Muscle layer of duodenum (tissue), 2 donors: ENCODE measurements at regions not wholly inside any gene's neighbourhood (a gene's known extent, or its start where the extent isn't known, plus 50 kb on each side); places are given as distances from the start of the nearest gene placed in this dataset.

Experiments used
- H3K27ac ChIP-seq: one replicate; pipeline ENCODE4 v1.7.0; 2013; ENCODE audit warnings: mild to moderate bottlenecking, low read length
- H3K27me3 ChIP-seq: one replicate; pipeline ENCODE4 v1.7.0; 2013; ENCODE audit warnings: low read depth, mild to moderate bottlenecking, control low read depth, low read length
- H3K36me3 ChIP-seq, 2 donors: one replicate each; pipeline ENCODE4 v1.7.0; 2013; ENCODE audit warnings: low read length in 2 of 2, control low read depth in 1 of 2, mild to moderate bottlenecking in 1 of 2; ENCODE audit not compliant: insufficient read depth in 2 of 2, control insufficient read depth in 1 of 2
- H3K4me1 ChIP-seq, 2 donors: one replicate each; pipeline ENCODE4 v1.7.0; 2013; ENCODE audit warnings: low read length in 2 of 2, mild to moderate bottlenecking in 2 of 2, control low read depth in 1 of 2, moderate library complexity in 1 of 2; ENCODE audit not compliant: insufficient read depth in 2 of 2, control insufficient read depth in 1 of 2
- H3K4me3 ChIP-seq, 2 donors: one replicate each; pipeline ENCODE4 v1.7.0; 2013; ENCODE audit warnings: low read length in 2 of 2, low read depth in 1 of 2, mild to moderate bottlenecking in 1 of 2
- H3K9me3 ChIP-seq, 2 donors: one replicate each; pipeline ENCODE4 v1.7.0; 2013; ENCODE audit warnings: low read length in 2 of 2, control low read depth in 1 of 2, mild to moderate bottlenecking in 1 of 2; ENCODE audit not compliant: control insufficient read depth in 1 of 2
- donor health status: healthy.

DNA sequence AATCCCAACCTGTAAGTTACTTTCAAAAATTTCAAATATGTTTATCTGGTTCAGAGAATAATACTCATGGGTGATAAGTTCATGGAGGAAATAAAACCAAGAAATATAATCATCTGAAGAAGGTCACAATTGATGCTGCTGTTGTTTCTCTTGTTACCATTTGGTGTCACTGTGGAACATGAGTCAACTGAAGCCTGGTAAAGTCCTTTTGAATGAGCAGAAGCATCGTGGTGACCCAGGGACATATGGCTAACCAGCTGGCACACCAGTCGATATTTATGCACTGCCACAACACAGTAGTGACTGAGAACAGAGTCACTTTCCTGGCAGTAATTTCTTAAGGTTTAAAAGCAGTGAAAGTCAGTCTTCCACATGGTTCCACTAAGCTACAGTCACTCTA lies 612.9 kb upstream of the TLE4 start:
- Histone ChIP-seq H3K9me3 (peaks cover 3 to 18% of the 10 kb centered on the region in 2 donors), H3K36me3 (no peaks in the 10 kb centered on the region), H3K27me3 (no peaks in the 10 kb centered on the region), H3K27ac (no peak overlapping the region), H3K4me3 (no peak overlapping the region), H3K4me1 (no peaks in the 10 kb centered on the region)

DNA sequence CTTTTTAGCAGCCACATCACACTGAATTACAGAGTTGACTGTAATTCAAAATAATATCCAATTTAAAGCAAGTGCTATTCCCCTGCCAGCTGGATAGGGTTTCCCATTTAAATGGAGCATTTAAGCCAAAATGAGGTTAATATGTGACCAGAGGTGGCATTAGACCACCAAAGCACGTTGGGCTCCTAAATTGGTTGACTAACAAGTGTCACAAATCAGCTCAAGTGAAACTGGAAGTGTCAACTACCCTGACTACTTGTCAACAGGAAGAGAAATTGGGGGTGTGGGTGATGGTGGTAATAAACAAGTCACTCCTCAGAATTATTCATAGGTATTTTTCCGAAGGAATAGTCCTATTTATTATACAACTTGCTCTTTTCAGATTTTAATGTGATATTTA lies 609.6 kb upstream of the TLE4 start:
- H3K4me1 ChIP-seq: no peaks in the 10 kb centered on the region
- no peak overlapping the region for H3K27ac ChIP-seq
- H3K27me3 ChIP-seq: no peaks in the 10 kb centered on the region
- peaks cover 0 to 18% of the 10 kb centered on the region in 2 donors for H3K9me3 ChIP-seq
- H3K36me3 ChIP-seq: no peaks in the 10 kb centered on the region
- no peak overlapping the region for H3K4me3 ChIP-seq

DNA sequence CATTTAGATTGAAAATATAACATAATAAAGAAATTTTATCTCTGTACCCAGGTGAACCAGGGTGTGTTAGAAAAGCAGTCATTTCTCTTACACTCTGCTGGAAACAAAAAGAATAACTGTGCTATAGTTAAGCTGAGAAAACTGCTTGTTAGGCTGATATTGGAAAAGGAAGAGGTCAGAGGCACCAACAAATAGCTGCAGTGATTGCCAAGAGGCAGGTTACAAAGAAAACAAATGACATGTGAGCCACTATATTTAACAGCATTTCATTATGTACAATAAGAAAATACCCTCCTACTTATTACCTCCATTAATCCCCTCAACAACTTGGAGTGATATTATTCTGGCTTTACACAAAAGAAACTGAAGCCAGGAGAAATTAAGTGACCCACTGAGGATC lies 607.9 kb upstream of the TLE4 start:
- no peaks in the 10 kb centered on the region for H3K27me3 ChIP-seq
- no peaks in the 10 kb centered on the region for H3K4me1 ChIP-seq
- no peak overlapping the region for H3K27ac ChIP-seq
- H3K9me3 ChIP-seq: peaks cover 0 to 17% of the 10 kb centered on the region in 2 donors
- no peaks in the 10 kb centered on the region for H3K36me3 ChIP-seq
- no peak overlapping the region for H3K4me3 ChIP-seq

DNA sequence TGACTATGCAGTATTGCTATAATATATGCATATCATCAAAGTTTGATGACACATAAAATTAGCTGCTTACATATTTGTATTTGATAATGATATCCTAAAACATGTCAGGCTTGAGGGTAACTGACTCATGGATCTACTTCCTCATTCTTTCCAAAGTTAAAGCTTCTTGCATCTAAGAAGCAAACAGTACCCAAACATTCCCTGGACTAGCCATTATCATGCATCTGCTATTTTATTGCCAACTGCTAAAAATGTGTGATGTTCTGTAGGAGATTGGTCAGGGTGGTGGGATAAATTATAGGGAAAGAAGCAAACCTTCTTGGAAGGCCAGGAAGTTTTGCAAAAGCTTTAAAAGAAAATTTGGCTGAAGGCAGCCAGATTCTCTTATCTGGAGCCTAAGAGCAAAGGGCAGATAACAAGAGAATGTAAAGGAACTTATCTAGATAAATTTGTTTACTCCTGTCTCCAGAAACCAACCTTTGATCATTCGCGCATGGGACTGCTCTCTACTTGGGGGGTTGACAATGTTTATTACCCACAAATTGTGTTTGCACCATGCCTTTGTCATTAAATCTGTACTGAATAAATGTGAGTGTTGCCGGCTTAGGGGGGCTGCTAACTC lies 604.1 kb upstream of the TLE4 start:
- no peak overlapping the region for H3K27ac ChIP-seq
- H3K4me1 ChIP-seq: no peaks in the 10 kb centered on the region
- H3K4me3 ChIP-seq: no peak overlapping the region
- H3K36me3 ChIP-seq: no peaks in the 10 kb centered on the region
- no peaks in the 10 kb centered on the region for H3K27me3 ChIP-seq
- H3K9me3 ChIP-seq: no peaks in the 10 kb centered on the region

DNA sequence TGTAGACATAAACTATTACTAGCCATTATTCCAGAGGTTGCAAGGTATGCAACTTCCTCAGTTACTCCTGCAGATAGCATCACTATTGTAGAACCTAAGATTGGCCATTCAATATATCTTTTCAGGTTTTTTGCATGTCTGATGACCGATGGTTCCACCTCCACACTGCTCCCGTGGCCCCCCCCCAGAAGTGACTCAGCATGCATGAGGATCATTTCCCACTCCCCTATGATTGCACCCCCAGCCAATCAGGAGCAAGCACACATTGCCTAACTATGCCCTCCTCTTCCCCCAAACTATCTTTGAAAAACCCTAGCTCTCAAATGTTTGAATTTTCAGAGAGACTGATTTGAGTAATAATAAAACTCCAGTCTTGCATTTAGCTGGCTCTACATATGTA lies 601.4 kb upstream of the TLE4 start:
- H3K27ac ChIP-seq: no peak overlapping the region
- H3K36me3 ChIP-seq: no peaks in the 10 kb centered on the region
- H3K27me3 ChIP-seq: no peaks in the 10 kb centered on the region
- H3K4me3 ChIP-seq: no peak overlapping the region
- H3K9me3 ChIP-seq: no peaks in the 10 kb centered on the region
- H3K4me1 ChIP-seq: no peaks in the 10 kb centered on the region

DNA sequence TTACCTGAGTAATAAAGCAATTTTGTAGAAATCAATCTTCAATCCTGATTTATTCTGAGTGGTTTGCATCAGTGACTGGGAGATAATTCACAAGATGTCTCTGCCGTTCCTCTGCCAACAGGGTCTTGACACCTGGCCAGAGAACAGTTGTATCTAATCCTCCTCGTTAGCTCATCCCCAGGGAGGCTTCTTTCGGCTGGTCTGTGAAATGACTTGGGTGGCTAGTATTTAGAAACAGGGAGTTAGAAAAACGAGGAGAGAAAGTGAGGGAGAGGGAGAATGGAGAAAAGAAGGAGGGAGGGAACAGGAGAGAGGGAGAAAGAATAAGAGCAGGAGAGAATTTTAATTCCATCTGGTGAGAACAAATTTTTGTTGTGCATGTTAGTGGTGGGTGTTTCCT lies 600.2 kb upstream of the TLE4 start:
- no peak overlapping the region for H3K27ac ChIP-seq
- H3K4me3 ChIP-seq: no peak overlapping the region
- no peaks in the 10 kb centered on the region for H3K36me3 ChIP-seq
- H3K4me1 ChIP-seq: no peaks in the 10 kb centered on the region
- no peaks in the 10 kb centered on the region for H3K27me3 ChIP-seq
- no peaks in the 10 kb centered on the region for H3K9me3 ChIP-seq

DNA sequence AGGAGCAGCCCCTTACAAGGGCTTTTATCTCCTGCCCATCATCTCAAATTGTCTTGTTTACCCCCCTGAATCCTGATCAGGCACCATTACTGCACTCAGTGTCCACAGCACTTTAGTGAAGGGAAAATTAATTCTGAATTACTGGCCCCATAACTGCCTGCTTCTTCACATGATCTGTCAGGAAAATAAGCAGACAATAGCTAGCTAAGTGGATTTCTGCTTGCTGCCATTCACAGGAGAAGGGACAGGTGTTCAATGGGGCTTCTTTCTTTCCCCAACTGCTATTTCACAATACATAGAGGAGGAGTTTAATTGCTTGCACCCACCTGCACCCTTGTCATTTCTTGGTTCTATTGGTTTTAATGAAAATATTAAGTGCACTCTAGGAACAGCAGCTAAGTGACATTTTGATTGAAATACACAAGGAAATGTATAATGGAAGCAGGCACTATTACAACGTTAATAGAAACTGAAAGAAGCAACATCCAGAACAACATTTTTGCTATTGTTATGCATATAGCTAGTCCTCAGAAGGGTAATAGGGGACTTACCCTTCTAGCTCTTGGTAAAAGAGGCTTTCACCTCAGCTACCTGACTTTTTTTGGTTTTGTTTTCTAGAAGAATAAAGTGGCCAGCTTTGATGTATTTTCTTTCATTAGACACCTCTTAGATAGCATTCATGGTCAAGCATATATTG lies 599.3 kb upstream of the TLE4 start:
- Histone ChIP-seq H3K27ac (no peak overlapping the region), H3K36me3 (no peaks in the 10 kb centered on the region), H3K9me3 (no peaks in the 10 kb centered on the region), H3K4me3 (no peak overlapping the region), H3K27me3 (no peaks in the 10 kb centered on the region), H3K4me1 (no peaks in the 10 kb centered on the region)

DNA sequence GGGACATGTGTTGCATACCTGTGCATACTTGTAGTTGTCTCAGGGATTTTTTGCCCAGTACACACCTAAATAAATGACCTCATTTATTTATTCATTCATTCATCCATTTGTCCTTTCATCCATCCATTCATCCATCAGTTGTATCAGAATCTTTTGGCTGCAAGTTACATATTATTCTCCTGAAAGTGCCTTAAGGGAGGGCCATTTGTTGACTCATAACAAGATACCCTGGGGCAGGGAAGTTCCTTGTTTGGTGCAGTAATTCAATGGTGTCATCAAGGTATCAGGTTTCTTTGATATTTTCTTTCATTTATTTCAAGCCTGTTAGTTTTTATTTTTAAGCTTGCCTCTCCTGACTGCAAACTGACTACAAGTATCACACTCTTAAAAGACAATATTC lies 597.9 kb upstream of the TLE4 start:
- H3K9me3 ChIP-seq: no peaks in the 10 kb centered on the region
- H3K4me1 ChIP-seq: no peaks in the 10 kb centered on the region
- no peak overlapping the region for H3K27ac ChIP-seq
- no peaks in the 10 kb centered on the region for H3K27me3 ChIP-seq
- no peaks in the 10 kb centered on the region for H3K36me3 ChIP-seq
- H3K4me3 ChIP-seq: no peak overlapping the region

DNA sequence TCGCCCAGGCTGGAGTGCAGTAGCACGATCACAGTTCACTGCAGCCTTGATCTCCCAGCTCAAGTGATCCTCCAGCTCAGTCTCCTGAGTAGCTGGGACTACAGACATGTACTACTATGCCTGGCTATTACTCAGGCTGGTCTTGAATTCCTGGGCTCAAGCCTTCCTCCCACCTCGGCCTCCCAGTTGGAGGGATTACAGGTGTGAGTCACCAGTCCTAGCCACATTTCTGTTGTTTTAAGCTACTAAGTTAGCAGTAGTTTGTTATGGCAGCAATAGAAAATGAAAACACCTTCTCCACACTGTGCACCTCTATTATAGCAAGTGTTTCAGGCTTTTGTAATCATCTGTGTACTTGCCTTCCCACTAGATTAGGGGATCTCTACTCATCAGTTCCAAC lies 588.9 kb upstream of the TLE4 start:
- Histone ChIP-seq H3K27ac (no peak overlapping the region), H3K4me3 (no peak overlapping the region), H3K4me1 (no peaks in the 10 kb centered on the region), H3K9me3 (no peaks in the 10 kb centered on the region), H3K27me3 (no peaks in the 10 kb centered on the region), H3K36me3 (no peaks in the 10 kb centered on the region)

DNA sequence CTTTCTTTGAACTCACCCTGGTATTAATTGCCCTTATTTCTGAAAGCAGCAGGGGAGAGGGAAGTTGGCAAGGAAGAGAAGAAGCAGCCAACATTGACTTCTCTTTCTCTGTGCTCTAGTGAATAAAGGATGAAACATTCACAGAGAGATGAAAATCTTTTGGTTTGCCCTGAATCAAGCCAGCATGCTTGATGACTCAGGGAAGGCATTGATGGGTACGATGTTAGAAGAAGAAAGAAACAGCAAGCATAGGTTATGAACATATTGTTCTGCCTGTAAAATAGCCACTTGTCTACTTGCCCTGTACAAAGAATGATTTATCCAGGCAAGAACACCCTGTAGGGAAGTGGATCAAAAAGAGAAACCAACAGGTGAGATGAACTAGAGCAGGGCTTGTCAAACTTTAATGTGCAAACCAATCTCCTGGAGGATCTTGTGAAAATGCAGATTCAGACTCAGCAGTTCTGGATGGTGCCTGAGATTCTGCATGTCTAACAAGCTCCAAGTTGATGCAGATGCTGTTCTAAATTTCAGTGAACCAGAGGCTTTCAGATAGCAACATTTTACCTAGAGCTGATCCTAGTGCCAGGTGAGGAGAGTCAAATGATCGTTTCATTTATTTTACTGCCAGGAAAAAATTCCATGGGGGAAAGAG lies 586.6 kb upstream of the TLE4 start:
- no peak overlapping the region for H3K27ac ChIP-seq
- H3K36me3 ChIP-seq: no peaks in the 10 kb centered on the region
- H3K9me3 ChIP-seq: no peaks in the 10 kb centered on the region
- no peaks in the 10 kb centered on the region for H3K4me1 ChIP-seq
- H3K27me3 ChIP-seq: no peaks in the 10 kb centered on the region
- H3K4me3 ChIP-seq: no peak overlapping the region

DNA sequence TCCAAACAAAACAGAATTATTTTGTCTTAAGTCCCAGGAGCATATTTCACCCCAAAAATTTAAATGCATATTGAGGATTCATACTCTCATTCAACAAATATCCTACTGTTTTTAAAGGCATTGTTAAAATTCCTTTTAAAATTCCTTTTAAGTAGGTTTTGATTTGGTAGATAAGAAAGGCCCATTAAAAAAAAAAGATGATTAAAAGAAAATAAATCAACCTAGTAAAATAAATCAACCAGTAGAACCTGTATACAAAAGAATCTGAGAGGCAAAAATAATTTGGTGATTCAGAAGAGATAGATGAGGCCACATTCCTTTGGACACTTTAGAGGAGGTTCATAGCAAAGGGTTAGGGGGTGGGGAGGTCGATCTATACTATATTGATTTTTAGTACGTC lies 585.3 kb upstream of the TLE4 start:
- Histone ChIP-seq H3K36me3 (no peaks in the 10 kb centered on the region), H3K4me3 (no peak overlapping the region), H3K27ac (no peak overlapping the region), H3K9me3 (no peaks in the 10 kb centered on the region), H3K27me3 (no peaks in the 10 kb centered on the region), H3K4me1 (no peaks in the 10 kb centered on the region)
